NCI-H1436 (cell line): ENCODE measurements at regions not wholly inside any gene's neighbourhood (a gene's known extent, or its start where the extent isn't known, plus 50 kb on each side); places are given as distances from the start of the nearest gene placed in this dataset.

Experiments
- DNase-seq: peaks from one replicate; lab custom pipeline; 2025; lab: John Stamatoyannopoulos, UW

GRCh38 chr3:107969994-107970819, 120.6 kb downstream of the CD47 start:
- DNase-seq: peak; percentile 42

GRCh38 chr3:107969525-107969924, 121.3 kb downstream of the CD47 start:
- DNase-seq: no peak

- DNase-seq: no peak
These were observed 124.6 kb downstream of the CD47 start for GRCh38 chr3:107966276-107966675.

- DNase-seq: no peak
These were observed 125.6 kb downstream of the CD47 start for GRCh38 chr3:107965136-107965655.

GRCh38 chr3:107963581-107963980, 127.2 kb downstream of the CD47 start:
- DNase-seq: no peak

GRCh38 chr3:107962946-107963345, 127.9 kb downstream of the CD47 start:
- DNase-seq: no peak

- no peak for DNase-seq
These were observed 128.8 kb downstream of the CD47 start for GRCh38 chr3:107962037-107962436.

GRCh38 chr3:107959550-107960154, 131.2 kb downstream of the CD47 start:
- no peak for DNase-seq

- DNase-seq: no peak
These were observed 132.7 kb downstream of the CD47 start for GRCh38 chr3:107958146-107958545.

GRCh38 chr3:107956991-107957900, 133.6 kb downstream of the CD47 start:
- DNase-seq: no peak

- no peak for DNase-seq
These were observed 136.0 kb downstream of the CD47 start for GRCh38 chr3:107954845-107955244.

- DNase-seq: no peak
These were observed 137.1 kb downstream of the CD47 start for GRCh38 chr3:107953722-107954121.

GRCh38 chr3:107951126-107951525, 139.7 kb downstream of the CD47 start:
- DNase-seq: no peak

- no peak for DNase-seq
These were observed 140.4 kb downstream of the CD47 start for GRCh38 chr3:107950417-107950816.

GRCh38 chr3:107949394-107949970, 141.3 kb downstream of the CD47 start:
- no peak for DNase-seq

GRCh38 chr3:107947203-107947602, 143.6 kb downstream of the CD47 start:
- DNase-seq: no peak

- no peak for DNase-seq
These were observed 144.1 kb downstream of the CD47 start for GRCh38 chr3:107946700-107947099.

- DNase-seq: no peak
These were observed 145.3 kb downstream of the CD47 start for GRCh38 chr3:107945417-107946094.

GRCh38 chr3:107943786-107944523, 146.9 kb downstream of the CD47 start:
- no peak for DNase-seq

- no peak for DNase-seq
These were observed 147.7 kb downstream of the CD47 start for GRCh38 chr3:107942951-107943749.
